GM19463 (cell line): ENCODE measurements at regions not wholly inside any gene's neighbourhood (a gene's known extent, or its start where the extent isn't known, plus 50 kb on each side); places are given as distances from the start of the nearest gene placed in this dataset.

Experiments used
- ATAC-seq: cut with Tn5 transposase; IDR thresholded peaks from one replicate; pipeline ENCODE4 v1.9.1; 2021; ENCODE audit warnings: mild to moderate bottlenecking, moderate library complexity; ENCODE audit not compliant: unreplicated experiment

DNA sequence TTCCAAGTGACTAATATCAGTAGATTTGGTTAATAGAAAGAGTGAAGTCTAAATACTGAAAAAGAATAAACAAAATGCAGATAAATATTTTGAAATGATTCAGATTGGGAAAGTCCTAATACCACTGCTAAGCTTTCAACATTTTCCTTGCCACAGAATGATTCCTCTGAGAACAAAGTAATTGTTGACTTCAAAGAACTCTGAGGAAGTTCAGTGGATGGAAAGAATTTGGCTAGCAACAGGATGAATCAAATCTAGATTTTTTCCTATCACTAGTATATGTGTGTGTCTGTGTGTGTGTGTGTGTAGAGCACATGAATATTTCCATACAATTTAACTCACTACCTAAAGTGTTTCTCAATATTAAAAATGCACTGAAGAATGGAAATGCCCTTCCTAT lies 107.9 kb upstream of the PREP start:
- no peak for ATAC-seq

- ATAC-seq = no peak
These were observed 106.8 kb upstream of the PREP start for GRCh38 chr6:105509506-105510331.

DNA sequence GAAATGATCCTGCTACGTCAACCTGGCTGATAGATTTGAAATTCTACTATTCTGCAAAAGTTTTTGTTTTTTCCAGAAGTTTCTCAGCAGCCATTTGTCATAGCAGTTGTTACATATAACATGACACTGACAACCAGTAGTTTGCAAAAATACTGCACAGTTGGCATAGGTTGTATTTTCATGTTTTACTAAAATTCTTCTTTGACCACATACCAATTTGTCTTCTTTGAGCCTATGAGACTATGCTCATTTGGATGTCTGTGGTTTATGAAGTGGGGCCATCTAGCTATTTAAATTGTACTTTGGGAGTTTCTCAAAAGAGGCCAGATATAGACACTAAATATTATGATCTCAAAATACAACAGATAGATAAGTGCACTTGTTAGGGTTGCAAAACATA lies 104.9 kb upstream of the PREP start:
- no peak for ATAC-seq

DNA sequence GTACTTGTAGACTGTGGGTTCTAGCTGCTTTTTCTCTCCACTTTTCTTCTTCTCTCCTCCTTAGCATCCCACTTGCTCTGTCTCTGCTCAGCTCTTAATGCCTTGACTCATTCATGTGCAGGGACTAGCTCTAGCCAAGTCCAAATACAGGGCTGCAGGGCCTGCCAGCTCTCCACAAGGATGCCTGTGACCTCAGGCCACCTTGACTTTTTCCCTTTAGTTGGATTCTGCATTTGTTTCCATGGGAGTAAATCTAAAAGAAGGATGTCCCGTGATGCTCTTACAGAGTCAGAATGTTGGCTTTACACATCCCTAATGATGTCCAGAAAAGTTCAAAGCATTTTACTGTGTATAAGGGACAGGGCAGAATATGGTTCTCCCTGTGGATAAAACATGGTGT lies 101.8 kb upstream of the PREP start:
- no peak for ATAC-seq

DNA sequence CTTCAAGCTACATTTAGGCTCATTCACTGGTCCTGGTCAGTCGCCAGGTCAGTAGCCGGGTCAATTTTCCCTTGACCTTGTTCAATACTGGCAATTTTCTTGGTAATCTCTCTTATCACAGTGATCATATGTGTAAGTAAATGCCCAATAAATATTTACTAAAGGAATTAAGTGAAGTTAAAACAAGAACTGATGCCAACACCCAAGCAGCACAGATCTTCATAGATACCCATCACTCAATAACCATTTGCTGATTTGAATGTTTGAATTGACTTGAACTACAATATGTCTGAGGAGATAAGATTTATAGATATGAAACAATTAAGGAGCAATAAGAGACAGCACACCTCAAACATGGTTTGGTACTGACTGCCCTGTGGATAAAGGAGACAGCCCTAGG lies 100.8 kb upstream of the PREP start:
- no peak for ATAC-seq

- ATAC-seq = no peak
These were observed 99.0 kb upstream of the PREP start for GRCh38 chr6:105501826-105502344.

- ATAC-seq = no peak
These were observed 98.4 kb upstream of the PREP start for GRCh38 chr6:105501246-105501645.

GRCh38 chr6:105500693-105501092 lies 97.8 kb upstream of the PREP start:
- no peak for ATAC-seq

DNA sequence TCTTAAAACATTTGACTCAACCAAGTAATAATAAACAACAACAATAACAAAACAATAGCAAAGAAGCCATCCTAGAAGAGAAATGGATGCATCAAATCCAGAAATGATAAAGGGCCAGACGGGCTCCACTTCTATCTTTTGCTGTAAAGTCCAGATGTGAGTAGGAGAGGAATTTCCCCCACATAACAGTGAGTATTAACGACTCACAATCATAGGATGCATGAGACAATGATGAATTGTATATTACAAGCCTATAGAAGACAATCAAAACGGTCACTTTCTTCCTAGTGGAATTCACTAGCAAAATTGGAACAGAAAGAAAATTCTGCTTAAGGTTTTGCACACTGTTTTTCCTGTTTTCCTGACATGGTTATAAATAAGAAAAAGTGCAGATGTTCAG lies 97.0 kb upstream of the PREP start:
- no peak for ATAC-seq

DNA sequence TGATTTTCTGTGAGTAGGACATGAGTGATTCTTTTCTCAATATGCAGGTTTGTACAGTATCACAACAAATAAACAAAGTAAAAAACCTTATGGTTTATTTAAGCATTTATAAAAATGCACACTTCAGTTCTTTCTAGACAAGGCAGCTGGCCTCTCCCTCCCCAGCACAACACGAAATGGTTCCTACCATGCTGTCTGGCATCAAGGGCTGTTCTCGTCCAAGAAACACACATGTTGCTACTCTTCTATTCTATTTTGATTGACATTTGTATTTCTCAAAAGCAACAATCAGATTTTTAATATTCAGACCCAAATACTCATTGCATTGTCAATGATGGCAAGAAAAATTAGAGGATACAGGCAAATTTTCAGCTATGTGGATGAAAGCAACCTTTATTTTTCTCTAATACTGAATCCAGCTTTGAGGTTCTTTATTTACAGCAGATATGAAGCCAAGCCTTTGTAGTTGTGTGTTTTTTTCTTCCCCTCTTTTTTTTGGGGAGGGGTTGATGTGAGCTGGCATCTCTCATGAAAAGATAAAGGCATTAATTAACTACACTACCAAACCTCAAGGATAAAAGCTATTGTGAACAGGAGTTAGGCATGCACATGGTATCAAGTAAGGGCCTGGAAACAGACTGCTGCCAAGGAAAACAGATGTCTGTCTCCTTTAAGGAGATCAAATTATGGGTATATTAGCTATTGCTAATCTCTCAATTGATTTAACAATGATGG lies 96.4 kb upstream of the PREP start:
- no peak for ATAC-seq

- ATAC-seq = no peak
These were observed 94.7 kb upstream of the PREP start for GRCh38 chr6:105497549-105497948.

DNA sequence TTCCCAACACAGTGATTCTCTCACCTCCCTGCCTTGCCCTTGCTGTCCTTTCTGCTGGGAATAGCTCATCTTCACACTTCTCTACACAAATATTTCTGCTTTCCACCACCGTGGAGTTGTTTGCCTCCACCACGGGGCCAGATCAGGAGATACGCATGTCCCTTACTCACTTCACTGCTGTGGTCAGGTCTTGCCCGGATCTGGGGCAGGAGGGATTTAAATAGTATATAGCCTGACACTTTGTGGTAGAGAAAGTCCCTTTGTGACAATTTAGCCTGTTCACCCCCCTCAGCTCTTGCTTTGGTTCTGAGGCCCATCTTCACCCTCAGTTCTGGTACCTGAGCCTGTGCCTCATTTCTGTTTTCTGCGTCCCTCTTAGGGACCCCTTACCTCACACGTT lies 92.6 kb upstream of the PREP start:
- peak; percentile 73 for ATAC-seq

DNA sequence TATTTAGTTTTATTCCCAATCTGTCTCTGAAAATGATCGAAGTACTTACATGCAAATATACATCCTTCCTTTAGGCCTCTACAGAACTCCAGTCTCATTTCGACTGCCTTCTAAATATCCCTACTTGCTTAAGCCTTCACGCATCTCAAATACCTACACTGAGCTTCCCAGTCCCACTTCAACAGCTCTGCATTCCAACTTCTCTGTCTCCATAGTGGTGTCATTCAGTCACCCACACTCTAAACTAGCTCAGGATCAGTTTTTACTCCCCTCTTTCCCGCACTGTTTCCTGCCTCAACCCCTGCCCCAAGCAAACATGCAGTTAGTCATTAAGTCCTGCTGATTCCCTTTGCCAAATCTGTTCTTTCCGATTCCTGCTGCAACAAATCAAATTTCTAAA lies 91.8 kb upstream of the PREP start:
- ATAC-seq = no peak

DNA sequence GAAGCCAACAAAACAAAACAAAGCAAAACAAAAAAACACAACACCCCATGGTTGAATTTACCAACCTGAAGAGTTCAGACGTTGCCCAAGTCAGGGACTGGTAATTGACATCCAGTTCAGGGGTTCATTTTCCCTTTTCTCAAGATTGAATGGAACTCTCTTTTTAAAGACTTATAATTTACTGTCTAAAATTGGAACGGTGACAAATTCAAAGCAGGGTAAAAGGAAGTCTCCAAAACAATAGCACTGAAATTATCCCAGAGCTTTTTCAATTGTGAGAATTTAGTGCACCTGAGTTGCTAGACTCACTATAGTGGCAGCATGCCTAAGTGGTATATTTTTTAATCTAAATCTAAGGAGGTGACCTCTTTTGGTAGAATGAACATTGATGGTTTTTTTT lies 90.9 kb upstream of the PREP start:
- no peak for ATAC-seq

- peak; percentile 70 for ATAC-seq
These were observed 90.1 kb upstream of the PREP start for GRCh38 chr6:105492706-105493673.

- no peak for ATAC-seq
These were observed 86.3 kb upstream of the PREP start for GRCh38 chr6:105489216-105489530.

- ATAC-seq = no peak
These were observed 85.8 kb upstream of the PREP start for GRCh38 chr6:105488516-105489215.

DNA sequence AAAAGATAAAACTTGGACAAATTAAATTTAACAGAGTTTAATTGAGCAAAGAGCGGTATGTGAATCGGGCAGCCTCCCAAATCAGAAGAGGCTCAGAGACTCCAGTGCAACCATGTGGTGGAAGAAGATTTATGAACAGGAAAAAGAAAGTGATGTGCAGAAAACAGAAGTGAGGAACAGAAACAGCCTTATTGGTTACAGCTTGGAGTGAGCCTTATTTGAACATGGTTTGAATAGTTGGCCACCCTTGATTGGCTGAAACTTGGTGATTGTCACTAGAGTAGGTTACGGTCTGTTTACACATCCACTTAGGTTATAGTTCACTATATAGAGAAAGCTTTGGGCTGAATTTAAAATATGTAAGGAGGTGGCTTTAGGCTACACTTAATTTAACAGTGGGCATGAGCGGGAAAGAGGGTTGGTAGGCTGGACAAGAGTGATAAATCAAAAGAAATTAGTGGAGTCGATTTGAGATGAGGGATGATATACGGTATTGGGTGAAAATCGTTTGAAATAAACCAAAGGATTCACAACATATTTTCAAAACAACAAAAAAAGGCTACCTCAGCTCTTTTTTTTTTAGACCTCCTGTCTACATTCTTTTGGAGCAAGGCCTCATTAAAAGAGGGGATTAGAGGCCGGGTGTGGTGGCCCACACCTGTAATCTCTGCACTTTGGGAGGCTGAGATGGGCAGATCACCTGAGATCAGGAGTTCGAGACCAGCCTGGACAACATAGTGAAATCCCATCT lies 84.3 kb upstream of the PREP start:
- ATAC-seq = no peak

DNA sequence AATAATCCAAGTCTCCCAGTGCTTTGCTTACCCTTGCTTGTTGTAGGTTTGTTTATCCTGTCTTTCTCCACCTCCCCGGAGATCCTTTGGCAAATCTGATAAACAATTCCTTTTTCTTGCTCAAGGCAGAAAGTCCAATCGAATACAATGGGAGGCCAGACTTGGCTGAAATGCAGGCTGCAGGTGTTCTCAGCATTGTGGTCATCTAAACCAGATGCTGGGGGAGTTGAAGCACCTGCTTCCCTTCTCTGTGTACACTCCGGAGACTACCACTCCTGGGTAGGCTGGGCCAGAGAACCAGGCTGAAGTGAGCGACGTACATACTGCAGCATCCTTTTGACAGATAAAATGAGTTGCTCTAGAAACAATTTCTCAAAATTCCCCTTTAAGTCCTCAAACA lies 82.6 kb upstream of the PREP start:
- peak; percentile 65 for ATAC-seq
